ENCODE measurements at regions not wholly inside any gene's neighbourhood (a gene's known extent, or its start where the extent isn't known, plus 50 kb on each side); places are given as distances from the start of the nearest gene placed in this dataset.

DNA sequence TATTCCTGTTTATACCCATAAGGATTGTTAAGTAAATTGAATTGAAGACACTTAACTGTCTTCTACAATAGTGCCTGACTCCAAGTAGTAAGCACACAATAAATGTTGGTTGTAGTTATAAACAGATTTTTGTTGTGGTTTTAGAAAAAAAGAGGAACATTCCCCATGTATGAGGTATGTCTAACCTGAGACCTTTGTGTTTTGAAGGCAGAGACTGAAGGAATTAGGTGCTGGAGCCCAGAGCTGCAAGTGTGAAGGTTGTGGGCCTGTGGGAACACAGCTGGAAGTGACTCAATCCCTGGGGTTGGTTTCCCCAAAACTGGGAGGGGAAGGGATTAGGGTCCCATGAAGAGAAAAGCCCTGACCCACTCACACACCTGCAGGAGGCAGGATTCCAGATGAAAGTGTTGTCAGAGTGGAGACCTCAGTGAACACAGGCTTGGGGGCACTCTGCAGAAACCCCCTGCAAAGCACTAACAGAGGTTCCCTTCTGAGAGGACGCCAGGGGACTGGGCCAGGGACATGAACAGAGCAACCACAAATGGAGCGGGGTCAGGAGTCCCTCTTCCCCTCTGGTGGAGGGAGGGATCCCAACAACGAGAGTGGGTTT, 265.1 kb upstream of the KLF14 start:
- Histone ChIP-seq H3K27me3 (replicated peaks; ENCODE audit: insufficient read depth) (no peaks in the 10 kb centered on the region), H3K9me3 (peaks cover 6% of the 10 kb centered on the region), H3K27ac (peak overlapping the region; percentile 5 to 29), H3K4me3 (no peak overlapping the region), H3K36me3 (peaks cover 11% of the 10 kb centered on the region), H3K4me1 (ENCODE audit: control insufficient read depth in 1 of 2, low read depth in 2 of 2) (peaks cover 68% of the 10 kb centered on the region in 2 donors)
- no peak for DNase-seq (ENCODE audit: low spot score)
- TF ChIP-seq, protein P1, sequence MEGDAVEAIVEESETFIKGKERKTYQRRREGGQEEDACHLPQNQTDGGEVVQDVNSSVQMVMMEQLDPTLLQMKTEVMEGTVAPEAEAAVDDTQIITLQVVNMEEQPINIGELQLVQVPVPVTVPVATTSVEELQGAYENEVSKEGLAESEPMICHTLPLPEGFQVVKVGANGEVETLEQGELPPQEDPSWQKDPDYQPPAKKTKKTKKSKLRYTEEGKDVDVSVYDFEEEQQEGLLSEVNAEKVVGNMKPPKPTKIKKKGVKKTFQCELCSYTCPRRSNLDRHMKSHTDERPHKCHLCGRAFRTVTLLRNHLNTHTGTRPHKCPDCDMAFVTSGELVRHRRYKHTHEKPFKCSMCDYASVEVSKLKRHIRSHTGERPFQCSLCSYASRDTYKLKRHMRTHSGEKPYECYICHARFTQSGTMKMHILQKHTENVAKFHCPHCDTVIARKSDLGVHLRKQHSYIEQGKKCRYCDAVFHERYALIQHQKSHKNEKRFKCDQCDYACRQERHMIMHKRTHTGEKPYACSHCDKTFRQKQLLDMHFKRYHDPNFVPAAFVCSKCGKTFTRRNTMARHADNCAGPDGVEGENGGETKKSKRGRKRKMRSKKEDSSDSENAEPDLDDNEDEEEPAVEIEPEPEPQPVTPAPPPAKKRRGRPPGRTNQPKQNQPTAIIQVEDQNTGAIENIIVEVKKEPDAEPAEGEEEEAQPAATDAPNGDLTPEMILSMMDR (IDR thresholded peaks at IDR 0.05) = no peak
- no peak for ATAC-seq (ENCODE audit: insufficient number of reproducible peaks, low FRiP score, low read depth)

DNA sequence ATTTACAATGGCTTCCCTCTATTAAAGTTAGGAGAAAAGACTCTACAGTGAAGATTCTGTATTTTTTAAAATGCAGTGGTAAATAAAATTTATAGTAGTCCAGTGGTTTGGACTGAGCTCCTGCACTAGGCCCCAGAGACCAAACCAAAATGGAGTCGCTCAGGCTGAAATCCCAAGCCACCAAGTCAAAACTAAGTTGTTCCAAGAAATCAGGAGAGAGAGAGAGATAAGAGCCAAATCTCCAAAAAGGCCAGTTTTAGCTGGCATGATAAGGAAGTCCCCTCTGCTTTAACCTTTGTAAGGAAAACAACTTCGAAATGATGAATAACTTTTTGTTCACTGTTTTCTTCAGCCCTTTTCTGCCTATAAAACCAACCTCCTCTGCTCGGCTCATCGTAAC, 265.9 kb upstream of the KLF14 start:
- TF ChIP-seq, protein P1 (IDR thresholded peaks at IDR 0.05) = no peak
- peak overlapping the region in 1 of 2 donors; percentile 29 for H3K27ac ChIP-seq
- no peak for ATAC-seq (ENCODE audit: insufficient number of reproducible peaks, low FRiP score, low read depth)
- H3K36me3 ChIP-seq = peaks cover 11% of the 10 kb centered on the region
- peaks cover 6% of the 10 kb centered on the region for H3K9me3 ChIP-seq
- H3K4me1 ChIP-seq (ENCODE audit: control insufficient read depth in 1 of 2, low read depth in 2 of 2) = peaks cover 64 to 66% of the 10 kb centered on the region in 2 donors
- no peak overlapping the region for H3K4me3 ChIP-seq
- H3K27me3 ChIP-seq (replicated peaks; ENCODE audit: insufficient read depth) = no peaks in the 10 kb centered on the region
- no peak for DNase-seq (ENCODE audit: low spot score)

DNA sequence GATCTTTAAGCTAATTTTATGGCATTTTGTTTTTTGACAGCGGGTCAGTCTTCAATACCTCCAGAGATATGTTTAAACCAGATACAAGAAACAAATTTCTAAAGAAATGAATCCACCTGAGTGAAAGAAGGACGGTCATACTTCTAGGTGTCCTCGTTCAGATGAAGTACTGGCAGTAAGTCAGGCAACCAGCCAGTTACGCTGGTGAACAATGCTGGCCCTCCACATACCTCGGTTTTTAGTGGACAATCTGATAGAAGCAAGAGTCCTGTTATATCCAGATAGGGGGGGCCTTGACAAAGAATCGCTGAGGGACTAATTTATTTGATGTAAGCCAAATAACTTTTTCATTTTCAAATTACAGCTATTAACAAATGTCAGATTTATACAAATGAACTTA, 266.4 kb upstream of the KLF14 start:
- no peak for ATAC-seq (ENCODE audit: insufficient number of reproducible peaks, low FRiP score, low read depth)
- H3K36me3 ChIP-seq = peaks cover 11% of the 10 kb centered on the region
- no peak for DNase-seq (ENCODE audit: low spot score)
- H3K27me3 ChIP-seq (replicated peaks; ENCODE audit: insufficient read depth) = no peaks in the 10 kb centered on the region
- H3K9me3 ChIP-seq = peaks cover 6% of the 10 kb centered on the region
- H3K27ac ChIP-seq = peak overlapping the region in 1 of 2 donors; percentile 29
- H3K4me3 ChIP-seq = no peak overlapping the region
- TF ChIP-seq, protein P1 (IDR thresholded peaks at IDR 0.05) = no peak
- peaks cover 59 to 61% of the 10 kb centered on the region in 2 donors for H3K4me1 ChIP-seq (ENCODE audit: control insufficient read depth in 1 of 2, low read depth in 2 of 2)

DNA sequence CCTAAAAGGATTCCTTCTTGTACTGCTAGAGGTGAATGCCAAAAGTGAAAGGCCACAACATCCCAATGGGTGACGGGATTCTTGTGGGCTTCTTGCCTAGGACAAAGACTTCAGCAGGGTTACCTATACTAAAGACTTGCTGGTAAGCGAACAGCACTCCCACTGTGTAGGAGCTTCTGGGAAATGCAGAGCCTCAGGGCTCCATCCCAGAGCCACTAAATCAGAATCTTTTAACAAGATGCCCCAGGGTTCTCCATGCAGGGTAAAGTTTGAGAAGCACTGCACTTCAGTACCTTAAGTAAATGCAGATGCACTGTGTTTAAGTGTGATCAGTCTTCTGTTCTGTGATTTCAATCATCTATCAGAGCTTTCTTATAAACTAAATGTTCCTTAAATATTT, 266.9 kb upstream of the KLF14 start:
- H3K27ac ChIP-seq = no peak overlapping the region
- H3K27me3 ChIP-seq (replicated peaks; ENCODE audit: insufficient read depth) = no peaks in the 10 kb centered on the region
- H3K36me3 ChIP-seq = peaks cover 11% of the 10 kb centered on the region
- peaks cover 54 to 56% of the 10 kb centered on the region in 2 donors for H3K4me1 ChIP-seq (ENCODE audit: control insufficient read depth in 1 of 2, low read depth in 2 of 2)
- ATAC-seq (ENCODE audit: insufficient number of reproducible peaks, low FRiP score, low read depth) = no peak
- TF ChIP-seq, protein P1 (IDR thresholded peaks at IDR 0.05) = no peak
- no peak for DNase-seq (ENCODE audit: low spot score)
- H3K9me3 ChIP-seq = peaks cover 6% of the 10 kb centered on the region
- H3K4me3 ChIP-seq = no peak overlapping the region

DNA sequence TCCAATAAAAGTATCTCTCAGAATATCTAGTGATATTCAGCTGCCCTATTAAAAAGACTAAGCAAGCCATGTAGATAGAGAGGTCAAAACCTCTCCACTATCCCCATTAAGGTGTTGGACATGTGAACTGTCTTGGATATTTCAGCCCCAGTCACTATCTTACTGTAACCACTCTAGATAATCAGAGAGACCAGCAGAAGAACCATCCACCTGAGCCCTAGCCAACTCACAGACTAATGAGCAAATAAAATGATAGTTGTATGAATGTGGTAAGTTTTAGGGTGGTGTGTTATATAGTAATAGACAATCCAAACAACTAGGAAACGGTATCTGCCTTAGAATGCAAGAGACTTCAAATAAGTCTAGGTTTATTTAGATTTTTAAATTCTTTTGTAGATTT, 268.6 kb upstream of the KLF14 start:
- Histone ChIP-seq H3K27me3 (replicated peaks; ENCODE audit: insufficient read depth) (no peaks in the 10 kb centered on the region), H3K4me1 (ENCODE audit: control insufficient read depth in 1 of 2, low read depth in 2 of 2) (peaks cover 41 to 47% of the 10 kb centered on the region in 2 donors), H3K4me3 (no peak overlapping the region), H3K9me3 (peaks cover 6% of the 10 kb centered on the region), H3K36me3 (peaks cover 11% of the 10 kb centered on the region), H3K27ac (no peak overlapping the region)
- ATAC-seq (ENCODE audit: insufficient number of reproducible peaks, low FRiP score, low read depth) (no peak), DNase-seq (ENCODE audit: low spot score) (no peak)
- TF ChIP-seq, protein P1 (IDR thresholded peaks at IDR 0.05) = no peak

Measured in thoracic aorta (tissue), 2 donors.